ENCODE measurements at regions not wholly inside any gene's neighbourhood (a gene's known extent, or its start where the extent isn't known, plus 50 kb on each side); places are given as distances from the start of the nearest gene placed in this dataset.
"Not testable (repeated sequence)": the region's sequence is repeated elsewhere in the genome, so short reads cannot be mapped to it uniquely, and the experiment has no call there.

- 88 to 91% (median 89%) methylated on average over 2 of the region's 2 CpGs for WGBS, 5 donors
- Histone ChIP-seq H3K4me1 (no peaks in the 10 kb centered on the region), H3K9me3 (peaks cover 0 to 6% (median 0%) of the 10 kb centered on the region in 8 donors), H3K27ac (no peak overlapping the region), H3K4me3 (no peak overlapping the region), H3K36me3 (no peaks in the 10 kb centered on the region), H3K27me3 (replicated peaks in 1 of 7) (no peaks in the 10 kb centered on the region)
- DNase-seq, result no peak
- TF ChIP-seq POLR2AphosphoS5 (IDR thresholded peaks at IDR 0.05), result no peak
- TF ChIP-seq POLR2A (IDR thresholded peaks at IDR 0.05), result no peak
- TF ChIP-seq CTCF (IDR thresholded peaks at IDR 0.05 in 8 of 11, conservative IDR thresholded peaks at IDR 0.05 in 3 of 11), result no peak
- intact Hi-C loops (cut with DNase I; ENCODE audit: low total_unique reads), result no loop called here
These were observed 202.1 kb upstream of the SLC7A11 start for GRCh38 chr4:138444260-138444659.

GRCh38 chr4:138439143-138439581 is 197.0 kb upstream of the SLC7A11 start:
- intact Hi-C loops (cut with DNase I; ENCODE audit: low total_unique reads), result no loop called here
- TF ChIP-seq CTCF (IDR thresholded peaks at IDR 0.05 in 8 of 11, conservative IDR thresholded peaks at IDR 0.05 in 3 of 11), result no peak
- TF ChIP-seq POLR2AphosphoS5 (IDR thresholded peaks at IDR 0.05), result no peak
- no peak for TF ChIP-seq POLR2A (IDR thresholded peaks at IDR 0.05)
- H3K36me3 ChIP-seq, result no peaks in the 10 kb centered on the region
- 72 to 88% (median 79%) methylated on average over 5 of the region's 5 CpGs for WGBS, 5 donors
- peaks cover 0 to 16% (median 8%) of the 10 kb centered on the region in 8 donors for H3K9me3 ChIP-seq
- no peak for DNase-seq
- no peak overlapping the region for H3K27ac ChIP-seq
- no peak overlapping the region for H3K4me3 ChIP-seq
- no peaks in the 10 kb centered on the region for H3K27me3 ChIP-seq (replicated peaks in 1 of 7)
- no peaks in the 10 kb centered on the region for H3K4me1 ChIP-seq

- no peak for TF ChIP-seq POLR2A (IDR thresholded peaks at IDR 0.05)
- TF ChIP-seq CTCF (IDR thresholded peaks at IDR 0.05 in 8 of 11, conservative IDR thresholded peaks at IDR 0.05 in 3 of 11), result no peak
- TF ChIP-seq POLR2AphosphoS5 (IDR thresholded peaks at IDR 0.05), result no peak
- Histone ChIP-seq H3K27ac (no peak overlapping the region), H3K4me1 (no peaks in the 10 kb centered on the region), H3K9me3 (peaks cover 0 to 19% (median 12%) of the 10 kb centered on the region in 8 donors), H3K4me3 (no peak overlapping the region), H3K27me3 (replicated peaks in 1 of 7) (no peaks in the 10 kb centered on the region), H3K36me3 (no peaks in the 10 kb centered on the region)
- DNase-seq, result no peak
- intact Hi-C loops (cut with DNase I; ENCODE audit: low total_unique reads), result no loop called here
These were observed 196.5 kb upstream of the SLC7A11 start for GRCh38 chr4:138438608-138439007.

- Histone ChIP-seq H3K9me3 (peaks cover 0 to 28% (median 19%) of the 10 kb centered on the region in 8 donors), H3K27me3 (replicated peaks in 1 of 7) (no peaks in the 10 kb centered on the region), H3K4me1 (no peaks in the 10 kb centered on the region), H3K36me3 (no peaks in the 10 kb centered on the region), H3K4me3 (no peak overlapping the region), H3K27ac (no peak overlapping the region)
- intact Hi-C loops (cut with DNase I; ENCODE audit: low total_unique reads), result no loop called here
- 77 to 100% (median 87%) methylated on average over 1 of the region's 1 CpG for WGBS, 5 donors
- no peak for TF ChIP-seq POLR2A (IDR thresholded peaks at IDR 0.05)
- no peak for TF ChIP-seq POLR2AphosphoS5 (IDR thresholded peaks at IDR 0.05)
- no peak for DNase-seq
These were observed 195.2 kb upstream of the SLC7A11 start for GRCh38 chr4:138437263-138437851.

- H3K27me3 ChIP-seq (replicated peaks in 1 of 7); intact Hi-C loops (cut with DNase I; ENCODE audit: low total_unique reads): not testable (repeated sequence)
- 83 to 96% (median 91%) methylated on average over 2 of the region's 2 CpGs for WGBS, 5 donors
These were observed 193.6 kb upstream of the SLC7A11 start for GRCh38 chr4:138435733-138436132.

GRCh38 chr4:138435046-138435445 is 192.9 kb upstream of the SLC7A11 start:
- DNase-seq; H3K4me1 ChIP-seq; H3K27me3 ChIP-seq (replicated peaks in 1 of 7); H3K36me3 ChIP-seq; H3K27ac ChIP-seq; H3K4me3 ChIP-seq; intact Hi-C loops (cut with DNase I; ENCODE audit: low total_unique reads): not testable (repeated sequence)
- H3K9me3 ChIP-seq, result peaks cover 0 to 34% (median 19%) of the 10 kb centered on the region in 8 donors

More at GRCh38 chr4:138435733-138436132, 193.6 kb upstream of the SLC7A11 start:
- DNase-seq, H3K36me3 ChIP-seq, H3K4me3 ChIP-seq, H3K27ac ChIP-seq, H3K4me1 ChIP-seq: not testable (repeated sequence)
- peaks cover 0 to 34% (median 19%) of the 10 kb centered on the region in 8 donors for H3K9me3 ChIP-seq
